B cell (primary cell): ENCODE measurements at regions not wholly inside any gene's neighbourhood (a gene's known extent, or its start where the extent isn't known, plus 50 kb on each side); places are given as distances from the start of the nearest gene placed in this dataset.

Experiments
- ATAC-seq: fragments of 200-7000 bp; cut with Tn5 transposase; one replicate; pipeline ENCODE4 v1.10.0; 2021; ENCODE audit warnings: low read depth, mild to moderate bottlenecking, moderate number of reproducible peaks, moderate library complexity
- CTCF ChIA-PET: fragments of 350-600 bp; sonication (Branson Sonifier 250); formaldehyde crosslinking; loops from one replicate; lab custom pipeline; 2021; ENCODE audit warnings: antibody characterized with exemption, inconsistent platforms; lab: Charles Lee
- POLR2A ChIA-PET: fragments of 350-600 bp; sonication (Branson Sonifier 250); formaldehyde crosslinking; loops from one replicate; lab custom pipeline; 2021; ENCODE audit warnings: antibody characterized with exemption; lab: Charles Lee
- DNase-seq: peaks from one replicate; pipeline ENCODE4 v3.0.0; 2013
- H2AFZ ChIP-seq: 2 replicates; pipeline ENCODE4 v1.6.1; 2012; ENCODE audit warnings: mild to moderate bottlenecking, low read depth, low read length; ENCODE audit not compliant: insufficient read depth, poor library complexity, severe bottlenecking
- H3K27ac ChIP-seq, 2 donors: 1 replicate in 1 of 2; 2 replicates in 1 of 2; pipeline ENCODE4 v1.5.1; 2012 to 2013; ENCODE audit warnings: low read length in 2 of 2, mild to moderate bottlenecking in 2 of 2, moderate library complexity in 1 of 2
- H3K27me3 ChIP-seq, 4 experiments: fragments of 200-600 bp in 1 of 4; sonication (generic) in 1 of 4; replicated peaks in 1 of 4; 1 replicate in 2 of 4; 2 replicates in 2 of 4; pipeline versions ENCODE4 v1.6.1 to v1.7.0; 2013 to 2016; ENCODE audit warnings: low read length in 3 of 4, mild to moderate bottlenecking in 2 of 4, mixed read lengths in 1 of 4, moderate library complexity in 1 of 4; ENCODE audit not compliant: insufficient read depth in 4 of 4, control insufficient read depth in 3 of 4; ENCODE audit errors: control extremely low read depth in 1 of 4
- H3K36me3 ChIP-seq, 2 experiments: replicated peaks in 1 of 2; 1 replicate in 1 of 2; 2 replicates in 1 of 2; pipeline versions ENCODE4 v1.6.1 to v1.7.1; 2013; ENCODE audit warnings: low read length in 1 of 2; ENCODE audit not compliant: insufficient read depth in 2 of 2, control insufficient read depth in 1 of 2; ENCODE audit errors: control extremely low read depth in 1 of 2, extremely low read depth in 1 of 2
- H3K4me1 ChIP-seq, 2 donors: fragments of 200-600 bp in 1 of 2; sonication (generic) in 1 of 2; 1 replicate in 1 of 2; 2 replicates in 1 of 2; pipeline versions ENCODE4 v1.5.1 to v1.6.1; 2013 to 2017; ENCODE audit warnings: low read length in 2 of 2; ENCODE audit not compliant: control insufficient read depth in 2 of 2, insufficient read depth in 2 of 2
- H3K4me2 ChIP-seq: replicated peaks from 2 replicates; pipeline ENCODE3; 2012; ENCODE audit warnings: mild to moderate bottlenecking, low read depth, low read length; ENCODE audit not compliant: poor library complexity, severe bottlenecking
- H3K4me3 ChIP-seq, 5 experiments: fragments of 200-600 bp in 1 of 5; sonication (generic) in 1 of 5; 1 replicate in 3 of 5; 2 replicates in 2 of 5; pipeline versions ENCODE4 v1.5.1 to v1.7.0; 2011 to 2016; ENCODE audit warnings: low read length in 4 of 5, mild to moderate bottlenecking in 4 of 5, low read depth in 2 of 5, control low read depth in 1 of 5, moderate library complexity in 1 of 5; ENCODE audit not compliant: insufficient read depth in 1 of 5; ENCODE audit errors: control extremely low read depth in 1 of 5, extremely low read depth in 1 of 5
- H3K79me2 ChIP-seq: fragments of 200-600 bp; sonication (generic); one replicate; pipeline ENCODE4 v1.6.0; 2016; ENCODE audit warnings: low read length; ENCODE audit not compliant: control insufficient read depth, insufficient read depth
- H3K9ac ChIP-seq: fragments of 200-600 bp; sonication (generic); 2 replicates; pipeline ENCODE4 v1.6.1; 2017; ENCODE audit warnings: mild to moderate bottlenecking, low read length, moderate library complexity
- H3K9me3 ChIP-seq, 3 donors: one replicate each; pipeline versions ENCODE4 v1.6.1 to v1.7.1; 2013; ENCODE audit warnings: low read length in 2 of 3; ENCODE audit not compliant: control insufficient read depth in 2 of 3, insufficient read depth in 1 of 3; ENCODE audit errors: control extremely low read depth in 1 of 3
- H4K20me1 ChIP-seq: 2 replicates; pipeline ENCODE4 v1.6.0; 2012; ENCODE audit warnings: mild to moderate bottlenecking, low read length; ENCODE audit not compliant: insufficient read depth, control insufficient read depth, poor library complexity, severe bottlenecking
- H3K27ac Mint-ChIP-seq: one replicate; pipeline ENCODE4 v1.8.0; 2021; ENCODE audit warnings: mixed read lengths
- H3K27me3 Mint-ChIP-seq: one replicate; pipeline ENCODE4 v1.8.0; 2021; ENCODE audit warnings: mixed read lengths
- H3K4me1 Mint-ChIP-seq: one replicate; pipeline ENCODE4 v1.8.0; 2021; ENCODE audit warnings: mixed read lengths
- H3K4me3 Mint-ChIP-seq: one replicate; pipeline ENCODE4 v1.8.0; 2021; ENCODE audit warnings: mixed read lengths
- H3K9me3 Mint-ChIP-seq: one replicate; pipeline ENCODE4 v1.8.0; 2022; ENCODE audit warnings: mixed read lengths; ENCODE audit not compliant: insufficient read depth
- EZH2 ChIP-seq: IDR thresholded peaks from 2 replicates; pipeline ENCODE4 v1.6.1; 2012; ENCODE audit warnings: borderline replicate concordance, low read depth, mild to moderate bottlenecking, moderate library complexity, low read length; ENCODE audit not compliant: insufficient read depth, poor library complexity, severe bottlenecking
- WGBS: methylation state at CpG from one replicate; pipeline ENCODE4 v1.1.5; 2013; ENCODE audit warnings: missing lambda C conversion rate; ENCODE audit not compliant: insufficient coverage; 5-methylcytosine and 5-hydroxymethylcytosine counted together
- intact Hi-C: fragments of 100-400 bp; cut with micrococcal nuclease; formaldehyde crosslinking; loops from one replicate; pipeline ENCODE4 v1.10.0; 2022
- TF ChIP-seq, protein P1 (sequence below): fragments of 200-600 bp; IDR thresholded peaks from one replicate; pipeline ENCODE4 v1.8.0; 2022; ENCODE audit warnings: antibody characterized with exemption, mild to moderate bottlenecking

DNA sequence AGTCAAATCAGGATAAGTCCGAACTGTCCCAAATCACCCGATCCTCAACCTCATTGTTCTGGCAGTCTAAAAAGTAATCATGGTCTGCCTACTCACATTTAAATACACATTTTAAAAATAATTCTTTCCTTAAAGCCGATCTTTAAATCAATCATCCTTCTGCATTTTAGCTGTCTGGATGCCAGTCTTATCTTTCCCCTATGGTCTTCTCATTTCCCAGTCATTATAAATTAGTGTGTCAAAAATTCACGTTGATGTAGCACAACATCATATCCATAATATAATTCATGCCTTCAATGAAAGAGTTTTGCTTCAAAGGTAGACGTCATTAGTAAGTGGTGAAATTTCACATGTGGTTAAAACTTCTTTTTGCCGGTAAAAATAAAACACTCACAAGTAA lies 108.1 kb upstream of the FRG1 start:
- Histone ChIP-seq H3K4me3 (no peak overlapping the region), H3K9ac (no peak overlapping the region), H3K79me2 (no peaks in the 10 kb centered on the region), H4K20me1 (no peaks in the 10 kb centered on the region), H3K4me2 (no peak overlapping the region), H3K4me1 (no peaks in the 10 kb centered on the region), H2AFZ (no peak overlapping the region), H3K36me3 (no peaks in the 10 kb centered on the region), H3K27ac (no peak overlapping the region), H3K9me3 (no peaks in the 10 kb centered on the region), H3K27me3 (no peaks in the 10 kb centered on the region)
- POLR2A ChIA-PET: no interaction called here
- 100% methylated on average over 2 of the region's 6 CpGs for WGBS
- TF ChIP-seq, protein P1, sequence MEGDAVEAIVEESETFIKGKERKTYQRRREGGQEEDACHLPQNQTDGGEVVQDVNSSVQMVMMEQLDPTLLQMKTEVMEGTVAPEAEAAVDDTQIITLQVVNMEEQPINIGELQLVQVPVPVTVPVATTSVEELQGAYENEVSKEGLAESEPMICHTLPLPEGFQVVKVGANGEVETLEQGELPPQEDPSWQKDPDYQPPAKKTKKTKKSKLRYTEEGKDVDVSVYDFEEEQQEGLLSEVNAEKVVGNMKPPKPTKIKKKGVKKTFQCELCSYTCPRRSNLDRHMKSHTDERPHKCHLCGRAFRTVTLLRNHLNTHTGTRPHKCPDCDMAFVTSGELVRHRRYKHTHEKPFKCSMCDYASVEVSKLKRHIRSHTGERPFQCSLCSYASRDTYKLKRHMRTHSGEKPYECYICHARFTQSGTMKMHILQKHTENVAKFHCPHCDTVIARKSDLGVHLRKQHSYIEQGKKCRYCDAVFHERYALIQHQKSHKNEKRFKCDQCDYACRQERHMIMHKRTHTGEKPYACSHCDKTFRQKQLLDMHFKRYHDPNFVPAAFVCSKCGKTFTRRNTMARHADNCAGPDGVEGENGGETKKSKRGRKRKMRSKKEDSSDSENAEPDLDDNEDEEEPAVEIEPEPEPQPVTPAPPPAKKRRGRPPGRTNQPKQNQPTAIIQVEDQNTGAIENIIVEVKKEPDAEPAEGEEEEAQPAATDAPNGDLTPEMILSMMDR: no peak
- TF ChIP-seq EZH2: no peak
- Mint-ChIP-seq H3K27ac (no peak overlapping the region), H3K4me3 (no peak overlapping the region), H3K4me1 (no peaks in the 10 kb centered on the region), H3K27me3 (no peaks in the 10 kb centered on the region), H3K9me3 (peaks cover 3% of the 10 kb centered on the region)
- CTCF ChIA-PET: no interaction called here
- no peak for DNase-seq
- ATAC-seq: no peak
- intact Hi-C loops: no loop called here

DNA sequence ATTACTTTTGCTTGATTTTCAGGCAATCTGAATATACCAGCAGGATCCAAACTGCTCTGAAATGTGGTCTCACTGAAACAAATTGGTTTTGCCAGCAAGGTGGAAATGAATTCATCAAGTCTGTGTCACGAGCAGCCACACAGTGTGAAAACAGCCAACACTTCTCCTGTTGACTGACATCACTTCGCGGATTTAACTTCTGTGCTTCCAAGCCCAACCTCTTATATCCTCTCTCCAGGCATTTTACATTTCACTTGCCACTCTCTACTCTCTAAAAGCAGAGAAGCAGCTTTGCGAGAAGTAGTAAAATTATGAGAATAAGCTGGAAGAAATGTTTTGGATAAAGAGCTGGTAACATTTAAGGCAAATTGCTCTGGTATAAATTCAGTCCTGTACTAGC lies 106.1 kb upstream of the FRG1 start:
- 100% methylated on average over 3 of the region's 4 CpGs for WGBS
- Histone ChIP-seq H3K27ac (no peak overlapping the region), H3K9me3 (no peaks in the 10 kb centered on the region), H4K20me1 (no peaks in the 10 kb centered on the region), H3K27me3 (no peaks in the 10 kb centered on the region), H3K9ac (no peak overlapping the region), H3K4me2 (no peak overlapping the region), H3K4me3 (no peak overlapping the region), H2AFZ (no peak overlapping the region), H3K4me1 (no peaks in the 10 kb centered on the region), H3K36me3 (no peaks in the 10 kb centered on the region), H3K79me2 (no peaks in the 10 kb centered on the region)
- DNase-seq: no peak
- Mint-ChIP-seq H3K4me1 (no peaks in the 10 kb centered on the region), H3K4me3 (no peak overlapping the region), H3K9me3 (peaks cover 3% of the 10 kb centered on the region), H3K27ac (no peak overlapping the region), H3K27me3 (no peaks in the 10 kb centered on the region)
- CTCF ChIA-PET: no interaction called here
- intact Hi-C loops: no loop called here
- TF ChIP-seq EZH2: no peak
- TF ChIP-seq, protein P1: no peak
- POLR2A ChIA-PET: no interaction called here
- no peak for ATAC-seq
